Lower lobe of right lung (tissue), 2 donors: ENCODE measurements at regions not wholly inside any gene's neighbourhood (a gene's known extent, or its start where the extent isn't known, plus 50 kb on each side); places are given as distances from the start of the nearest gene placed in this dataset.
A peak's percentile ranks its signal among the peaks of the same experiment; 100 is the strongest.

ENCODE experiments used
- ATAC-seq, 2 donors: fragments of 200-7000 bp; cut with Tn5 transposase; one replicate each; pipeline ENCODE4 v1.9.1; 2020 to 2022; ENCODE audit warnings: mild to moderate bottlenecking in 2 of 2, moderate library complexity in 2 of 2
- DNase-seq: peaks from one replicate; pipeline ENCODE4 v3.0.0-alpha.2; 2020
- H3K27ac ChIP-seq: fragments of 200-600 bp; one replicate; pipeline ENCODE4 v1.8.0; 2022
- H3K27me3 ChIP-seq: fragments of 200-600 bp; one replicate; pipeline ENCODE4 v1.8.0; 2022; ENCODE audit warnings: low read depth
- H3K36me3 ChIP-seq: fragments of 200-600 bp; one replicate; pipeline ENCODE4 v1.8.0; 2022; ENCODE audit warnings: mild to moderate bottlenecking
- H3K4me1 ChIP-seq: fragments of 200-600 bp; one replicate; pipeline ENCODE4 v1.8.0; 2022
- H3K4me3 ChIP-seq: fragments of 200-600 bp; one replicate; pipeline ENCODE4 v1.8.0; 2022; ENCODE audit warnings: mild to moderate bottlenecking
- H3K9me3 ChIP-seq: fragments of 200-600 bp; one replicate; pipeline ENCODE4 v1.8.0; 2022
- intact Hi-C: fragments of 100-400 bp; cut with DNase I; formaldehyde crosslinking; loops from one replicate; pipeline ENCODE4 v1.11.0; 2022
- TF ChIP-seq, protein P1 (sequence below): fragments of 200-600 bp; IDR thresholded peaks from one replicate; pipeline ENCODE4 v1.8.0; 2022; ENCODE audit warnings: antibody characterized with exemption, mild to moderate bottlenecking
- donor health status: DM: no; HTN: yes; CAD: no; lungs with severe emphysema.

DNA sequence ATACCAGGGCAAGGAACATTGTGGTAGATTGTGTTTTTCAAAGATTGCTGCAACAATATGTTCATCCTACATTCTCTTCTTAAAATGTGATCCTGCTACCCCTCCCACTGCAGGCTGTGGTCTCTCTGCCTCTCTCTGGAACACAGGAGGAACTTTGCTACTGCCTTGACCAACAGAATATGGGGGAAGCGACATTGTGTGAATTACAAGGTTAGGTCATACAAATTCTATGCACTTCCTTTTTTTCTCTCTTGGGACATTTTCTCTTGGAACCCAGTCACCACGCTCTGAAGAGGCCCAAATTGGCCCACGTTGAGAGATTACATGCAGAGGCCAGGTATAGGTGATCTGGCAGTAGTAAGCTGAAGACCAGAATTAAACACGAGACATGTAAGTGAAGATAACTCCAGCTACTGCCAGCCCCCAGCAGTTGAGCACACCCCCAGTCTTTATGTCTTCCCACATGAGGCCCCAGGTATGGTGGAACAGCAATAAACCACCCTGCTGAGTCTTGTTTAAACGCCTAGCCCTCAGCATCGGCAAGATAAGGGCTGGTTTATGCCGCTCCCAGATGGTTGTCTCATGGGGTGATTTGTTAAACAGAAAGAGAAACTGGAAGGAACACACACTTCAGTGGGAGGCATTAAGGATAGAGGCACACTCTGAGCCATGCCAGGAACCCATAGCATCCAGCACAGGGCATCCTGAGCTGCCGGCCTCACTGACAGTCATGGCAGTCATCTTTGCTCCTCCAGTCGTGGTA lies 59.9 kb downstream of the FAM43A start:
- no peak overlapping the region for H3K27ac ChIP-seq
- H3K9me3 ChIP-seq, result no peaks in the 10 kb centered on the region
- H3K4me1 ChIP-seq, result peaks cover 8% of the 10 kb centered on the region
- ATAC-seq, result no peak
- no peaks in the 10 kb centered on the region for H3K27me3 ChIP-seq
- DNase-seq, result no peak
- no peaks in the 10 kb centered on the region for H3K36me3 ChIP-seq
- TF ChIP-seq, protein P1, sequence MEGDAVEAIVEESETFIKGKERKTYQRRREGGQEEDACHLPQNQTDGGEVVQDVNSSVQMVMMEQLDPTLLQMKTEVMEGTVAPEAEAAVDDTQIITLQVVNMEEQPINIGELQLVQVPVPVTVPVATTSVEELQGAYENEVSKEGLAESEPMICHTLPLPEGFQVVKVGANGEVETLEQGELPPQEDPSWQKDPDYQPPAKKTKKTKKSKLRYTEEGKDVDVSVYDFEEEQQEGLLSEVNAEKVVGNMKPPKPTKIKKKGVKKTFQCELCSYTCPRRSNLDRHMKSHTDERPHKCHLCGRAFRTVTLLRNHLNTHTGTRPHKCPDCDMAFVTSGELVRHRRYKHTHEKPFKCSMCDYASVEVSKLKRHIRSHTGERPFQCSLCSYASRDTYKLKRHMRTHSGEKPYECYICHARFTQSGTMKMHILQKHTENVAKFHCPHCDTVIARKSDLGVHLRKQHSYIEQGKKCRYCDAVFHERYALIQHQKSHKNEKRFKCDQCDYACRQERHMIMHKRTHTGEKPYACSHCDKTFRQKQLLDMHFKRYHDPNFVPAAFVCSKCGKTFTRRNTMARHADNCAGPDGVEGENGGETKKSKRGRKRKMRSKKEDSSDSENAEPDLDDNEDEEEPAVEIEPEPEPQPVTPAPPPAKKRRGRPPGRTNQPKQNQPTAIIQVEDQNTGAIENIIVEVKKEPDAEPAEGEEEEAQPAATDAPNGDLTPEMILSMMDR, result no peak
- H3K4me3 ChIP-seq, result no peak overlapping the region
- intact Hi-C loops, result no loop called here

- no peak for DNase-seq
- intact Hi-C loops, result no loop called here
- peaks cover 8% of the 10 kb centered on the region for H3K4me1 ChIP-seq
- H3K9me3 ChIP-seq, result no peaks in the 10 kb centered on the region
- H3K27ac ChIP-seq, result no peak overlapping the region
- no peak for ATAC-seq
- H3K4me3 ChIP-seq, result no peak overlapping the region
- H3K36me3 ChIP-seq, result no peaks in the 10 kb centered on the region
- no peaks in the 10 kb centered on the region for H3K27me3 ChIP-seq
- TF ChIP-seq, protein P1, result no peak
These were observed 62.5 kb downstream of the FAM43A start for GRCh38 chr3:194748225-194748624.

DNA sequence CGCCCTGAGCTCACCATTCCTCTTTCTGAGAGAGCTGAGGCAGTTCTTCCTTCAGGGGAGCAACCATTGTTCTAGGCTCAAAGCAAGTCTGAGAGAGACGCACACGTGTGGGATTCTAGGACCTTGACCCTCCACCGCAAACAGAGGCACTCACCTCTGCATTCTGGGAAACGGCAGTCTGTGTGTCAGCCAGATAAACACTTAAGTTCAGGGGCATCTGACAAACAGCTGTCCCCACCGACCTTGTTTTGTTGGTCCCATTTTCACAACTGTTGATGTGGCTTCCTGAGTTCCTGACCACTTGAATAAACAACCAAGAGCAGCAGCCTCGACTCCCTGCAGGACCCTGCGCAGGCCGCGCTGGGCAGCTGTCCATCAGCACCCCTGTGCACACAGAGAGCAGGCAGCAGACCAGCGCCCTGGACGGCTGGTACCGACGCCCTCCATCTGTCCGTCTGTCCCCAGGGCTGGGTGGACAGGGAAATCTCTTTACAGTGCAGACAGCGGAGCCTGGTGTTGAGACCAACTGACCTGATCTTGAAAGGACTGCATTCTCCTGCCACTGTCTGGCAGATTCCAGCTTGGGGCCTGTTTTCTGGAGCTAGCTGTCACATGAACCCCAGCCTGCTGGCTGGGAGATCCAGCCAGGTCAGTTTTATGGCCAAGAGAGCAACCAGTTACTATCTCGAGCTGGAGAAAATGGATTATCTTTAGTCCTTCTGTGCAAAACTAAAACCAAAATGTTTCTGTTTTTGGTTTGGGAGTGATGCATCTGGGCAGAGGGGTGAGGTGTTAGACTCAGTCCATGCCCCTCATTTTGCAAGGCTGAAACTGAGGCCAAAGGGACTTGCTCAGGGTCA lies 64.2 kb downstream of the FAM43A start:
- ATAC-seq (peak; percentile 21 to 31), DNase-seq (no peak)
- H3K4me3 ChIP-seq, result no peak overlapping the region
- H3K36me3 ChIP-seq, result no peaks in the 10 kb centered on the region
- no peaks in the 10 kb centered on the region for H3K9me3 ChIP-seq
- no peak overlapping the region for H3K27ac ChIP-seq
- TF ChIP-seq, protein P1, result no peak
- intact Hi-C loops, result no loop called here
- no peaks in the 10 kb centered on the region for H3K27me3 ChIP-seq
- peaks cover 5% of the 10 kb centered on the region for H3K4me1 ChIP-seq

GRCh38 chr3:194750491-194750828 lies 64.8 kb downstream of the FAM43A start:
- Histone ChIP-seq H3K9me3 (no peaks in the 10 kb centered on the region), H3K4me1 (no peaks in the 10 kb centered on the region), H3K27ac (no peak overlapping the region), H3K36me3 (no peaks in the 10 kb centered on the region), H3K4me3 (no peak overlapping the region), H3K27me3 (no peaks in the 10 kb centered on the region)
- no peak for ATAC-seq
- intact Hi-C loops, result no loop called here
- no peak for DNase-seq
- TF ChIP-seq, protein P1, result no peak

DNA sequence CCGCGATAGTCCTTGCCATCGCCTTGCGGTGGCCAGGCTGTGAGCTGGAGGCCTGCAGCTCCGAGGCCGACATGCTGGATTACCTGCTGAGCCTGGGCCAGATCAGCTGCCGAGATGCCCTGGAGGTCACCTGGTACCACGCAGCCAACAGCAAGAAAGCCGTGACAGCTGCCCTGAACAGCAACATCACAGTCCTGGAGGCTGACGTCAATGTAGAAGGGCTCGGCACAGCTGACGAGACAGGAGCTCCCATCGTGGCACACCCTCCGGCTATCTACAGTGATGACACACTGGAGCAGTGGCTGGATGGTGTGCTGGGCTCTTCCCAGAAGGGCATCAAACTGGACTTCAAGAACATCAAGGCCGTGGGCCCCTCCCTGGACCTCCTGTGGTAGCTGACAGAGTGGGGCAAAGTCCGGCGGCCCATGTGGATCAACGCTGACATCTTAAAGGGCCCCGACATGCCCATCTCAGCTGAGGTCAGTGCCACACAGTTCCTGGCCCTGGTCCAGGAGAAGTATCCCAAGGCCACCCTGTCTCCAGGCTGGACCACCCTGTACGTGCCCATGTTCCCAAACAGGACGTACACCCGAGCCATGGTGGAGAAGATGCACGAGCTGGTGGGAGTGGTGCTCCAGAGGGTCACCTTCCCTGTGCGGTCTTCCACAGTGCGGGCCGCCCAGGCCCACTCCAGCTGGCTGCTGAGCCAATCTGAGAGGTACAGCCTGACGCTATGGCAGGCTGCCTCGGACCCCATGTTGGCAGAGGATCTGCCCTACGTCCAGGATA lies 70.2 kb downstream of the FAM43A start:
- H3K4me3 ChIP-seq, result no peak overlapping the region
- no peaks in the 10 kb centered on the region for H3K36me3 ChIP-seq
- intact Hi-C loops, result no loop called here
- DNase-seq (no peak), ATAC-seq (no peak)
- no peaks in the 10 kb centered on the region for H3K27me3 ChIP-seq
- TF ChIP-seq, protein P1, result no peak
- H3K9me3 ChIP-seq, result no peaks in the 10 kb centered on the region
- no peak overlapping the region for H3K27ac ChIP-seq
- H3K4me1 ChIP-seq, result peaks cover 2% of the 10 kb centered on the region
